Sigmoid colon (tissue), 3 donors: ENCODE measurements at regions not wholly inside any gene's neighbourhood (a gene's known extent, or its start where the extent isn't known, plus 50 kb on each side); places are given as distances from the start of the nearest gene placed in this dataset.
"Not testable (repeated sequence)": the region's sequence is repeated elsewhere in the genome, so short reads cannot be mapped to it uniquely, and the experiment has no call there.

Experiments
- CTCF ChIP-seq, 4 experiments: fragments of 450-650 bp in 3 of 4; fragments of 200-600 bp in 1 of 4; IDR thresholded peaks; one replicate each; pipeline ENCODE4 v1.5.1; 2016 to 2019; ENCODE audit warnings: antibody characterized with exemption in 4 of 4, mild to moderate bottlenecking in 3 of 4, moderate library complexity in 2 of 4
- POLR2A ChIP-seq, 2 donors: fragments of 450-650 bp; IDR thresholded peaks; one replicate each; pipeline ENCODE4 v1.6.1; 2016; ENCODE audit warnings: antibody characterized with exemption in 2 of 2, mild to moderate bottlenecking in 2 of 2, moderate library complexity in 2 of 2

GRCh38 chr7:76852362-76852761 lies 179.8 kb downstream of the SPDYE17 start:
- TF ChIP-seq POLR2A, CTCF (IDR thresholded peaks at IDR 0.05): not testable (repeated sequence)
